Ovary (tissue), 7 donors: ENCODE measurements at regions not wholly inside any gene's neighbourhood (a gene's known extent, or its start where the extent isn't known, plus 50 kb on each side); places are given as distances from the start of the nearest gene placed in this dataset.

Experiments used
- DNase-seq, 5 donors: peaks; one replicate each; pipeline ENCODE4 v3.0.0-alpha.2; 2019 to 2020
- H3K27ac ChIP-seq, 2 donors: fragments of 200-600 bp; one replicate each; pipeline versions ENCODE4 v1.5.1 to v1.8.0; 2019 to 2022
- H3K27me3 ChIP-seq: fragments of 200-600 bp; one replicate; pipeline ENCODE4 v1.8.0; 2022
- H3K36me3 ChIP-seq: fragments of 200-600 bp; sonication (generic); one replicate; pipeline ENCODE4 v1.5.1; 2019
- H3K4me1 ChIP-seq: one replicate; pipeline ENCODE4 v1.8.1; 2013; ENCODE audit warnings: mild to moderate bottlenecking, moderate library complexity; ENCODE audit not compliant: insufficient read depth
- H3K4me3 ChIP-seq: fragments of 200-600 bp; sonication (generic); one replicate; pipeline ENCODE4 v1.5.1; 2017
- H3K9me3 ChIP-seq, 2 donors: fragments of 200-600 bp in 1 of 2; sonication (generic) in 1 of 2; one replicate each; pipeline versions ENCODE4 v1.5.1 to v1.8.1; 2013 to 2019; ENCODE audit warnings: mild to moderate bottlenecking in 1 of 2, moderate library complexity in 1 of 2
- CTCF ChIP-seq, 3 donors: fragments of 450-650 bp in 2 of 3; fragments of 200-600 bp in 1 of 3; IDR thresholded peaks; one replicate each; pipeline versions ENCODE4 v1.5.1 to v1.8.0; 2016 to 2022; ENCODE audit warnings: antibody characterized with exemption in 3 of 3, mild to moderate bottlenecking in 1 of 3
- EP300 ChIP-seq: sonication (generic); formaldehyde crosslinking; IDR thresholded peaks from one replicate; pipeline ENCODE4 v1.6.1; 2017; ENCODE audit warnings: antibody characterized with exemption
- POLR2A ChIP-seq: fragments of 450-650 bp; IDR thresholded peaks from one replicate; pipeline ENCODE4 v1.6.1; 2017; ENCODE audit warnings: antibody characterized with exemption, mild to moderate bottlenecking, moderate library complexity
- WGBS, 3 donors: extraction: QIAGEN DNeasy Blood & Tissue Kit in 1 of 3; methylation state at CpG; one replicate each; pipeline versions ENCODE4 v1.1.5 to v1.1.7; 2013 to 2017; 5-methylcytosine and 5-hydroxymethylcytosine counted together
- intact Hi-C, 4 donors: fragments of 100-400 bp; cut with DNase I; formaldehyde crosslinking; loops; one replicate each; pipeline versions ENCODE4 v1.11.0 to v1.15.1; 2022 to 2023
- donor health status: DM: no; HTN: no; CAD: no; lungs with moderate emphysema.
- donor health status: DM: no; HTN: no; CAD: no.
- donor health status: Bipolar disorder and iron deficiency.
- donor health status: DM: no; HTN: no; CAD: no.
- donor health status: DM: yes; HTN: yes; CAD: no.

GRCh38 chr10:31751051-31751737 lies 177.4 kb downstream of the ARHGAP12 start:
- H3K9me3 ChIP-seq, result no peaks in the 10 kb centered on the region
- TF ChIP-seq EP300 (no peak), CTCF (IDR thresholded peaks at IDR 0.05) (no peak), POLR2A (no peak)
- H3K4me1 ChIP-seq, result peaks cover 8% of the 10 kb centered on the region
- 81 to 93% (median 86%) methylated on average over 7 of the region's 7 CpGs for WGBS, 3 donors
- H3K27ac ChIP-seq, result no peak overlapping the region
- DNase-seq, result no peak
- no peaks in the 10 kb centered on the region for H3K36me3 ChIP-seq
- no peak overlapping the region for H3K4me3 ChIP-seq
- intact Hi-C loops, result loop anchor here in 1 of 4 donors (10.0 kb wide), 1 partner anchor 46 kb away; no protein-coding TSS in a partner anchor
- H3K27me3 ChIP-seq, result no peaks in the 10 kb centered on the region

- Histone ChIP-seq H3K27me3 (no peaks in the 10 kb centered on the region), H3K4me3 (no peak overlapping the region), H3K36me3 (no peaks in the 10 kb centered on the region), H3K9me3 (no peaks in the 10 kb centered on the region), H3K4me1 (peaks cover 8% of the 10 kb centered on the region), H3K27ac (peak overlapping the region in 1 of 2 donors; percentile 12)
- intact Hi-C loops, result loop anchor here in 2 of 4 donors (5.0 to 10.0 kb wide), 2 partner anchors 45 to 93 kb away; no protein-coding TSS in a partner anchor
- peak; percentile 54 to 71 (median 67) for DNase-seq
- no peak for TF ChIP-seq POLR2A
- TF ChIP-seq CTCF (IDR thresholded peaks at IDR 0.05), result no peak
- no peak for TF ChIP-seq EP300
- 17 to 23% (median 19%) methylated on average over 28 of the region's 28 CpGs for WGBS, 3 donors
Measured at GRCh38 chr10:31749981-31750840, 178.4 kb downstream of the ARHGAP12 start.

GRCh38 chr10:31749301-31749700 lies 179.3 kb downstream of the ARHGAP12 start:
- no peaks in the 10 kb centered on the region for H3K36me3 ChIP-seq
- no peaks in the 10 kb centered on the region for H3K27me3 ChIP-seq
- no peak for TF ChIP-seq POLR2A
- TF ChIP-seq CTCF (IDR thresholded peaks at IDR 0.05), result no peak
- TF ChIP-seq EP300, result no peak
- H3K4me3 ChIP-seq, result no peak overlapping the region
- no peak for DNase-seq
- no peaks in the 10 kb centered on the region for H3K9me3 ChIP-seq
- H3K4me1 ChIP-seq, result peaks cover 8% of the 10 kb centered on the region
- intact Hi-C loops, result loop anchor here in 1 of 4 donors (5.0 kb wide), 1 partner anchor 92 kb away; no protein-coding TSS in a partner anchor
- H3K27ac ChIP-seq, result no peak overlapping the region
- 64 to 72% (median 68%) methylated on average over 13 of the region's 13 CpGs for WGBS, 3 donors

GRCh38 chr10:31745612-31746376 lies 182.8 kb downstream of the ARHGAP12 start:
- TF ChIP-seq EP300 (no peak), CTCF (IDR thresholded peaks at IDR 0.05) (no peak), POLR2A (no peak)
- DNase-seq, result no peak
- Histone ChIP-seq H3K4me1 (peaks cover 8% of the 10 kb centered on the region), H3K4me3 (no peak overlapping the region), H3K27ac (no peak overlapping the region), H3K9me3 (no peaks in the 10 kb centered on the region), H3K36me3 (no peaks in the 10 kb centered on the region), H3K27me3 (no peaks in the 10 kb centered on the region)
- intact Hi-C loops, result loop anchor here in 1 of 4 donors (5.0 kb wide), 1 partner anchor 88 kb away; no protein-coding TSS in a partner anchor
- 75 to 76% (median 76%) methylated on average over 9 of the region's 9 CpGs for WGBS, 3 donors
